IPS-20b (cell line): ENCODE measurements at regions not wholly inside any gene's neighbourhood (a gene's known extent, or its start where the extent isn't known, plus 50 kb on each side); places are given as distances from the start of the nearest gene placed in this dataset.
"Not testable (repeated sequence)": the region's sequence is repeated elsewhere in the genome, so short reads cannot be mapped to it uniquely, and the experiment has no call there.

Source experiments
- H3K27ac ChIP-seq: one replicate; pipeline ENCODE4 v1.5.1; 2013; ENCODE audit warnings: low read length
- H3K27me3 ChIP-seq: 2 replicates; pipeline ENCODE4 v1.6.1; 2013; ENCODE audit warnings: mild to moderate bottlenecking, low read length, inconsistent platforms; ENCODE audit not compliant: insufficient read depth
- H3K36me3 ChIP-seq: 2 replicates; pipeline ENCODE4 v1.6.1; 2013; ENCODE audit warnings: low read depth, mild to moderate bottlenecking, inconsistent platforms, low read length, moderate library complexity; ENCODE audit not compliant: insufficient read depth
- H3K4me1 ChIP-seq: 2 replicates; pipeline ENCODE4 v1.6.1; 2013; ENCODE audit warnings: mild to moderate bottlenecking, control low read depth, inconsistent platforms, low read length, moderate library complexity; ENCODE audit not compliant: insufficient read depth
- H3K4me3 ChIP-seq: 2 replicates; pipeline ENCODE4 v1.5.1; 2013; ENCODE audit warnings: mild to moderate bottlenecking, low read length, inconsistent platforms
- H3K9ac ChIP-seq: 2 replicates; pipeline ENCODE4 v1.6.1; 2013; ENCODE audit warnings: low read depth, mild to moderate bottlenecking, inconsistent platforms, low read length, moderate library complexity
- H3K9me3 ChIP-seq: 2 replicates; pipeline ENCODE4 v1.6.1; 2013; ENCODE audit warnings: mild to moderate bottlenecking, low read depth, low read length, inconsistent platforms; ENCODE audit not compliant: insufficient read depth

GRCh38 chrY:15871570-15871969 lies 1347.2 kb downstream of the NLGN4Y start:
- no peak overlapping the region for H3K27ac ChIP-seq
- H3K4me3 ChIP-seq = no peak overlapping the region
- H3K9ac ChIP-seq = no peak overlapping the region
- H3K9me3 ChIP-seq = no peaks in the 10 kb centered on the region
- no peaks in the 10 kb centered on the region for H3K36me3 ChIP-seq
- no peaks in the 10 kb centered on the region for H3K4me1 ChIP-seq
- H3K27me3 ChIP-seq = no peaks in the 10 kb centered on the region

GRCh38 chrY:15875881-15876280 lies 1351.6 kb downstream of the NLGN4Y start:
- not testable (repeated sequence) for H3K9ac ChIP-seq, H3K9me3 ChIP-seq, H3K27ac ChIP-seq, H3K4me1 ChIP-seq, H3K4me3 ChIP-seq, H3K36me3 ChIP-seq, H3K27me3 ChIP-seq

- H3K9me3 ChIP-seq, H3K9ac ChIP-seq, H3K4me1 ChIP-seq, H3K4me3 ChIP-seq, H3K27me3 ChIP-seq, H3K27ac ChIP-seq, H3K36me3 ChIP-seq: not testable (repeated sequence)
These were observed 1379.2 kb downstream of the NLGN4Y start for GRCh38 chrY:15903524-15903923.

GRCh38 chrY:15905557-15905956 lies 1381.2 kb downstream of the NLGN4Y start:
- Histone ChIP-seq H3K9me3 (no peaks in the 10 kb centered on the region; the same call in 1 of the 2 replicates), H3K9ac (no peak overlapping the region), H3K4me3 (no peak overlapping the region), H3K36me3 (no peaks in the 10 kb centered on the region), H3K27me3 (no peaks in the 10 kb centered on the region), H3K27ac (no peak overlapping the region), H3K4me1 (no peaks in the 10 kb centered on the region)

GRCh38 chrY:15926499-15926898 lies 1402.2 kb downstream of the NLGN4Y start:
- H3K4me3 ChIP-seq = no peak overlapping the region
- H3K9ac ChIP-seq = no peak overlapping the region
- no peaks in the 10 kb centered on the region for H3K9me3 ChIP-seq
- H3K27me3 ChIP-seq = no peaks in the 10 kb centered on the region
- no peak overlapping the region for H3K27ac ChIP-seq
- no peaks in the 10 kb centered on the region for H3K4me1 ChIP-seq
- H3K36me3 ChIP-seq = no peaks in the 10 kb centered on the region

GRCh38 chrY:15938791-15939190 lies 1414.5 kb downstream of the NLGN4Y start:
- no peaks in the 10 kb centered on the region for H3K4me1 ChIP-seq
- no peak overlapping the region for H3K9ac ChIP-seq
- no peak overlapping the region for H3K27ac ChIP-seq
- H3K4me3 ChIP-seq = no peak overlapping the region
- no peaks in the 10 kb centered on the region for H3K36me3 ChIP-seq
- no peaks in the 10 kb centered on the region for H3K9me3 ChIP-seq
- H3K27me3 ChIP-seq = no peaks in the 10 kb centered on the region

- H3K27ac ChIP-seq = no peak overlapping the region
- peaks cover 6% of the 10 kb centered on the region; the same call in 1 of the 2 replicates for H3K9me3 ChIP-seq
- no peak overlapping the region for H3K9ac ChIP-seq
These were observed 1426.7 kb downstream of the NLGN4Y start for GRCh38 chrY:15951041-15951440.

GRCh38 chrY:15968800-15969199 lies 1444.5 kb downstream of the NLGN4Y start:
- H3K36me3 ChIP-seq = no peaks in the 10 kb centered on the region
- no peaks in the 10 kb centered on the region for H3K27me3 ChIP-seq
- H3K27ac ChIP-seq = no peak overlapping the region
- no peak overlapping the region for H3K9ac ChIP-seq
- H3K9me3 ChIP-seq = no peaks in the 10 kb centered on the region
- H3K4me1 ChIP-seq = no peaks in the 10 kb centered on the region
- no peak overlapping the region for H3K4me3 ChIP-seq

More at GRCh38 chrY:15951041-15951440, 1426.7 kb downstream of the NLGN4Y start:
- H3K36me3 ChIP-seq = no peaks in the 10 kb centered on the region
- no peaks in the 10 kb centered on the region for H3K4me1 ChIP-seq
- H3K27me3 ChIP-seq = no peaks in the 10 kb centered on the region
- H3K4me3 ChIP-seq = no peak overlapping the region

- no peaks in the 10 kb centered on the region for H3K4me1 ChIP-seq
- no peaks in the 10 kb centered on the region for H3K36me3 ChIP-seq
- no peak overlapping the region for H3K9ac ChIP-seq
- no peaks in the 10 kb centered on the region for H3K9me3 ChIP-seq
- no peak overlapping the region for H3K4me3 ChIP-seq
- no peaks in the 10 kb centered on the region for H3K27me3 ChIP-seq
- H3K27ac ChIP-seq = no peak overlapping the region
These were observed 1448.9 kb downstream of the NLGN4Y start for GRCh38 chrY:15973200-15973599.

GRCh38 chrY:15976771-15977170 lies 1452.4 kb downstream of the NLGN4Y start:
- no peaks in the 10 kb centered on the region for H3K36me3 ChIP-seq
- H3K9ac ChIP-seq = no peak overlapping the region
- H3K27me3 ChIP-seq = no peaks in the 10 kb centered on the region
- no peak overlapping the region for H3K4me3 ChIP-seq
- no peaks in the 10 kb centered on the region for H3K4me1 ChIP-seq
- H3K9me3 ChIP-seq = no peaks in the 10 kb centered on the region
- no peak overlapping the region for H3K27ac ChIP-seq

GRCh38 chrY:15978503-15978902 lies 1454.2 kb downstream of the NLGN4Y start:
- Histone ChIP-seq H3K4me1 (no peaks in the 10 kb centered on the region), H3K27ac (no peak overlapping the region), H3K9me3 (no peaks in the 10 kb centered on the region), H3K36me3 (no peaks in the 10 kb centered on the region), H3K9ac (no peak overlapping the region), H3K27me3 (no peaks in the 10 kb centered on the region), H3K4me3 (no peak overlapping the region)

- Histone ChIP-seq H3K36me3 (no peaks in the 10 kb centered on the region), H3K4me1 (no peaks in the 10 kb centered on the region), H3K9me3 (no peaks in the 10 kb centered on the region), H3K9ac (no peak overlapping the region), H3K4me3 (no peak overlapping the region), H3K27me3 (no peaks in the 10 kb centered on the region), H3K27ac (no peak overlapping the region)
These were observed 1460.5 kb downstream of the NLGN4Y start for GRCh38 chrY:15984651-15985398.
